ENCODE measurements at regions not wholly inside any gene's neighbourhood (a gene's known extent, or its start where the extent isn't known, plus 50 kb on each side); places are given as distances from the start of the nearest gene placed in this dataset.

- TF ChIP-seq TAF1 (IDR thresholded peaks at IDR 0.05; ENCODE audit: borderline replicate concordance, low read depth, low read length) (no peak), JUND (IDR thresholded peaks at IDR 0.05) (no peak), IRF3 (IDR thresholded peaks at IDR 0.05; ENCODE audit: low read depth, low read length) (no peak), REST (IDR thresholded peaks at IDR 0.05; ENCODE audit: low read depth, low read length) (no peak), ZBTB33 (IDR thresholded peaks at IDR 0.05; ENCODE audit: borderline replicate concordance, low read depth) (no peak)
These were observed 161.9 kb downstream of the URI1 start for GRCh38 chr19:30103981-30104380.

All from SK-N-SH (cell line).